HEK293T (cell line): ENCODE measurements at regions not wholly inside any gene's neighbourhood (a gene's known extent, or its start where the extent isn't known, plus 50 kb on each side); places are given as distances from the start of the nearest gene placed in this dataset.

ENCODE experiments used
- ARNT ChIP-seq: fragments of 450-650 bp; IDR thresholded peaks from 2 replicates; pipeline ENCODE4 v1.6.1; 2017; ENCODE audit warnings: mild to moderate bottlenecking
- BHLHE40 ChIP-seq: fragments of 450-650 bp; IDR thresholded peaks from 2 replicates; pipeline ENCODE4 v1.6.1; 2016; ENCODE audit warnings: mild to moderate bottlenecking, moderate library complexity, borderline replicate concordance
- FOXK2 ChIP-seq: fragments of 450-650 bp; IDR thresholded peaks from 2 replicates; pipeline ENCODE4 v1.6.1; 2016; ENCODE audit warnings: mild to moderate bottlenecking
- FOXM1 ChIP-seq: fragments of 450-650 bp; IDR thresholded peaks from 2 replicates; pipeline ENCODE4 v1.6.1; 2017; ENCODE audit warnings: mild to moderate bottlenecking, borderline replicate concordance
- HDGF ChIP-seq: fragments of 450-650 bp; IDR thresholded peaks from 2 replicates; pipeline ENCODE4 v1.6.1; 2017; ENCODE audit warnings: antibody characterized with exemption, borderline replicate concordance
- L3MBTL2 ChIP-seq: fragments of 450-650 bp; conservative IDR thresholded peaks from 2 replicates; pipeline ENCODE4 v1.6.1; 2016; ENCODE audit warnings: mild to moderate bottlenecking
- NFRKB ChIP-seq: fragments of 450-650 bp; IDR thresholded peaks from 2 replicates; pipeline ENCODE4 v1.6.1; 2016; ENCODE audit warnings: mild to moderate bottlenecking, moderate library complexity
- PKNOX1 ChIP-seq: fragments of 450-650 bp; IDR thresholded peaks from 2 replicates; pipeline ENCODE4 v1.6.1; 2016
- SP1 ChIP-seq: fragments of 450-650 bp; IDR thresholded peaks from 2 replicates; pipeline ENCODE4 v1.6.1; 2017
- SUZ12 ChIP-seq: fragments of 450-650 bp; IDR thresholded peaks from 2 replicates; pipeline ENCODE4 v1.6.1; 2016; ENCODE audit warnings: mild to moderate bottlenecking
- TARDBP ChIP-seq: fragments of 450-650 bp; IDR thresholded peaks from 2 replicates; pipeline ENCODE4 v1.6.1; 2016
- ZNF384 ChIP-seq: fragments of 450-650 bp; IDR thresholded peaks from 2 replicates; pipeline ENCODE4 v1.6.1; 2016

GRCh38 chr10:111804781-111805180, 378.8 kb downstream of the GPAM start:
- TF ChIP-seq BHLHE40 (no peak), SP1 (no peak), TARDBP (no peak), FOXM1 (no peak), PKNOX1 (no peak), HDGF (no peak), ZNF384 (no peak), SUZ12 (no peak), ARNT (no peak), L3MBTL2 (no peak), FOXK2 (no peak), NFRKB (no peak)
